Endometrial microvascular endothelial cells (primary cell): ENCODE measurements at regions not wholly inside any gene's neighbourhood (a gene's known extent, or its start where the extent isn't known, plus 50 kb on each side); places are given as distances from the start of the nearest gene placed in this dataset.
"Not testable (repeated sequence)": the region's sequence is repeated elsewhere in the genome, so short reads cannot be mapped to it uniquely, and the experiment has no call there.

Experiments
- in situ Hi-C: cut with HindIII; loops from 2 replicates; pipeline ENCODE4 v1.10.0; 2017; ENCODE audit warnings: low sequenced_read_pairs, low pct_unique_long_range_greater_than_20kb; ENCODE audit errors: inconsistent ontology term

DNA sequence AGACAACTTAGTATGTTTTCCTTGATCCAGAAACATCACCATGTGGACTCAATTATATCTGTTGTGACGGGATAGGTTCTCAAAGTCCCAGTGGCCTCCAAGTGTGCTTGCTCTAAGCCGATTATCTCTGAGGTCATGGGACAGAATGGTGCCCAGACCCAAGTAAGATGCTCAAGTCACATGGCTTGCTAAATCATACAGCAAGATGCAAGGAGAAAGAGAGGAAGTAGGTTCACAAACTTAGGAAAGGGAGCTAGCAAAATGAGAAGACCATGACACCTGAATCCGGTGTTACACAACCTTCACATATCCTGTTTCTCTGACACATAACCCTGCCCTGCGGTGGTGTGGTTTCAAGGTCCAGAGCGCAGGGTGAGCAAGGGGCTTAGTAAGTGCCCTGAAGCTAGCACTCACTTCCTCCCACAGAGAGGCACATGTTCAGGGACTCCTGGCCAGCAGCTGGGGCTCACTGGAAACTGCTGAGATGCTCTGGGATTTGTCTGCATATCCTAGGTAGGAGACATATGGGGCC, 590.9 kb upstream of the ANKRD30A start:
- in situ Hi-C loops = no loop called here

DNA sequence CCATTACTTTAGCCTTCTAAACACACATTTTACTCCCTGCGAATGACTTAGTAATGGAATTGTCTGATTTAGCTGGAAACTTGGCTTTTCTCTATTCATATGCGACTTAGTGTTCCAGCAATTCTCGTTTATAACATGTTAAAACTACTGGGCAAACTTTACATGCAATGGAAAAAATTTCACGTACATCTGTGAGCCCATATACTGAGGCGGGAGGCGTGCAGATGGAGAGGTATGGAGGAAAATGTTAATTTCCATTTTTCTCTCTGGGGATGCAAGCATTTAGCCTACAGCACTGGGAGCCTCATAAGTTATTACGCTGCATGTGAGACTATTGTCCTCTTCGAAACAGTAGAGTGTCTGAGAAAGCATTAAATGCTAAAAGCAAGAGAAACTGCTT, 591.5 kb upstream of the ANKRD30A start:
- in situ Hi-C loops = no loop called here

DNA sequence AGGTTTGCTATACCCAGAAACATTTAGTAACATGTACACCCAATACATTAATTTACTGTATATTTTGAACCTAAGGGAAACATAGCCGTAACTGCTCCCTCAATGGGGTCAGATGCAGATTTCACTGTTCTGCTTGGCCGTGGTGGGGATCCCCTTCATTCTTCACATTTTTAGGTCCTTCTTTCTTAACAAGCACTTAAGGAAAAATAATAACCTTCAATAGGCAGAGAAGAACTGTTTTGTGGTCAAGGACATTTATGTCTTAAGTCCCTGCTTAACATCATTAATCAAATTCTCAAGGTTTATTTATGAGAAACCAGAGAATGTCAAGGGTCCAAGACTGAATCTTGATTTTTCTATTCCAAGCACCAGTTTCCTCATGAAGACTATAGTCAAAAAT, 592.1 kb upstream of the ANKRD30A start:
- in situ Hi-C loops = no loop called here

DNA sequence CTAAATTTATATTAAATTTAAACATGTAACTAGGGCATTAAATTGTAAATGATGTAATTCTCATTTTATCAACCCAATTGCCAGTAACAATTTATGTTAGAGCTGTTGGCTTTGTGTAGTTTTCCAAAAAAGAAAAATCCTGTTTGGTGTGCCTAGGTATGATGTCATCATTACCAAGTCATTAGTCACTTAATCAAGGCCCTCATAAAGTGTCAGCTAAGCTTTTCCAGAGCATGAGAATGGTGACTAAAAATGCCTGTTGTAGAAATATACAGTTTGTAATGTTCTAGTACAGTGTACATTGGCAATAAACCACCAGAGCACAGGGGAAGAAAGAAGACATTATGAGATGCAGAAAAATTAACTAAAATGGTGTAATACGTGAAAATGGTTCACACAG, 593.8 kb upstream of the ANKRD30A start:
- in situ Hi-C loops = no loop called here

DNA sequence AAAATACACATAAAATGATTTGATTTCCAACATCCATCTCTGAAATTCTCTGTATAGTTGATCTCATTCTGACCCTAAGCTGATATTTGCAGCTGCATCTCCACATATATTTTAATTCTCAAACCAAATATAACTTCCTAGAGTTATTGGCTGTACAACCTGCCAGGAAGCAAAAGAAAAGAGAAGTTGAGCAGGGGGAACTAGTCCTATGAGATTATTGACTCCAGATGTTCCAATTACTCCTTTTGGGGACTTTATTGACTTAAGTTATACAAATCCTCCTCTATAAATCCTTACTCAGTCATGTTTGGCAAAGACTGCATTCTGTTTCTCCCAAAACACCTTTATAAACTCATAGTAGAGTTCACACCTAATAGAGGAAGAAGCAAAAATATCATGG, 599.4 kb upstream of the ANKRD30A start:
- in situ Hi-C loops = no loop called here

DNA sequence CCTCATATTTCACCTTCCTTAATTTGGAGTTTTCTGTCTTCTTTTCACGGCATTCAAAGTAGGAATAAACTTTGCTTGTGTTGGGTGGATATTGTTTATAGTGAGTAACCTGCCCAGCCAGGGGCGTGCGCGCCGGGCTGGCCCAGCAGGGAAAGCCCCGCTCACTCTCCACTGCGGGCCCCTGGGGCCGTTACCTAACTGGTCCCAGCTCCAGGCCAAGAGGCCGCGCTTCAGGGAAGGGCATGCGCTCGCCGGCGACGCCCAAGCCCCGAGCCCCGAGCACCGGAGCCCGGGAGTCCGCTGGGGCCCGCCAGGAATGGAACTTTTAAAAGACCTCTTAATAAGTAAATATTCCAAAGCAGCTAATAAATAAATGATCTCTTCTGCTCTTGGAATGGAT, 601.3 kb upstream of the ANKRD30A start:
- in situ Hi-C loops = not testable (repeated sequence)

DNA sequence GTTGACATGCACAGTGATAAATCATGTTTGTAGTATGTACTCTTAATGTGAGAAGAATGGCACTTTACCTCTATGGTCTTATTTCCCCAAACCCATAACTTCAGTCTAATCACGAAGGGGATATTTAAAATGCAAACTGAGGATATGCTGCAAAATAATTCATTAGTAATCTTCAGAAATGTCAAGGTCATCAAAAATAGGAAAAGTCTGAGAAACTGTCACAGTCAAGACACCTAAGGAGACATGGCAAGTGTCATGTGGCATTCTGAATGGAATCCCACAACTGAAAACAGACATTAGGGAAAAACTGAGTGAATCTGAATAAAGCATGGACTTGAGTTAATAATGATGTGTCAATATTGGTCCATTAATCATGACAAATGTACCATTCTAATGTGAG, 605.5 kb upstream of the ANKRD30A start:
- in situ Hi-C loops = no loop called here

DNA sequence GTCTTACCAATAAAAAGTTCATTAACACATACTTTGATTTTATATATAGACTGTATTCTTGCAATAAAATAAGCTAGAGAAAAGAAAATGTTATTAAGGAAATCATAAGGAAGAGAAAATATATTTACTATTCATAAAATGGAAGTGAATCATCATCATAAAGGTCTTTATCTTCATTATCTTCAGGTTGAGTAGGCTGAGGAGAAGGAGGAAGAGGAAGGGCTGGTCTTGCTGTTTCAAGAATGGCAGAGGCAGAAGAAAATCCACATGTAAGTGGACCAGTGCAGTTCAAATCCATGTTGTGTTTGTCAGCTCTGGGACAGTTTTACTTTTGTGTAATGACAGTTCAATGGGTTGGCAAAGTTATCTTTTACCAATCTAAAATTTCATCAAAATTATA, 609.1 kb upstream of the ANKRD30A start:
- in situ Hi-C loops = no loop called here

DNA sequence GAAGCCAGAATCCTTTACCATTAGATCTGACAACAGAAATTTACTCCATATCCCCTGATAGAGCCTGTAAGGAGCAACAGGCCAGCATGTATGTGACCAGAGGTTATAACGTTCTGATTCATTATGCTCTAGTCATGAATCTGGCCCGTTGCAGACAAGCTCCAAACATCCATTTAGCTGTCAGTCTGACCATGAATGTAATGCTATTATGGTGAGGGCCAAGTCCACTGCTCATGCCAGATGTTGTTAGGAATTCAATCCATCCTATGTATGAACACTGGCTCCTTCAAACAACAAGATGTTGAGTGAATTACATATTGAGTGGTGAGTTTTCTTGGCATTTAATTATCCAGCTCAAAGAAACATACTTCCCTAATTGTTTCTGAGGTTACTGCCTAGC, 610.1 kb upstream of the ANKRD30A start:
- in situ Hi-C loops = no loop called here

DNA sequence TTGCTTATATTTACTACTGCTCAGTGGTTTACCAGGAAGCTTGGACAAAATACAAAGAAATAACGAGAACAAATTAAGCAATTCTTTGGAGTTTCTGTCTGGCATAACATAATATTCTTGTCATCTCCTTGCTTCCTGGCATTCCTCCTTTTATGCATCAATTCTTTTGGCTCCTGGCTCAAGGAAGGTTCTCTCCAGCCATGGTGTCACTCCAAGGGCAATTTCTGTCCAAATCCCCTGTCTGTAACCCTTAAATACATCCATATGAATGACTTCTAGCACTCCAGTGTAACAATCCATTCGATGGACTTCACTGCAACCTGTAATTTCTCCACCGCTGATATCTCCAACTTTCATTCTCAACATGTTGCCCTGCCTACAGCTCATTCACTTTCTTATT, 617.7 kb upstream of the ANKRD30A start:
- in situ Hi-C loops = no loop called here

DNA sequence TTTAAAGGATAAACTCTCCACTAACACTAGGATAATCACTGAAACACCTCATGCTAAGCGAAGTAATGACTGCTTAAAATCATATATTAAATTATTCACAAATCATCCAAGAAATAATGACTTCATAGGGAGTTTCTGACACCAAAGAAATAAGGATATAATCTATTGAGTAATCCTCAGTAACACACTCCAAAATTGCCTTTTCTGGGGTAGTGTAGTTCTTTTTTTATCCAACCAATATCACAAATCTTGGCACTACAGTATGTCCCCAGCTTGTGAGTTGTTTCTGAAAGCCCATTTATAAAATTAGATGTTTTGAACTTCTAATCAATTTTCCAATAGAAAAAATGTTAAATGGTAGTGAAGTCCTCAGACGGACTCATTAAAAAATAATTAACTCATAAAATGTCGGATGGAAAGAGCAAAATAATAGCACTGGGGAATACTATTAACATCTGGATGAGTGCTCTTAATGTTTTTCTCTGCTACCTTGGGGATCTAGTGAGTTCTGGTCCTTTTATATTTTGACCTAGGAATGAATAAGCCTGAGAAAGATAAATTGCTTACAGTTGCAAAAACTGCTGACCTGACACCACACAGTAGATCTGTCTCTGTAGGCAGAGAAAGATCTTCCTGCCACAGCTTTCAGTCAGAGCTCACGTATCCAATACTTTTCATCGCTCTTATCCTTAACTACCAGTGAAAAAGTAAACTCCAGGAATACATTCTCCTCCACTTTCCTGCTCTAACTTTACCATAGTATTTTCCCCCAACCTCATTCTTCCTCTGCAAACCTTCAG, 618.5 kb upstream of the ANKRD30A start:
- in situ Hi-C loops = no loop called here

DNA sequence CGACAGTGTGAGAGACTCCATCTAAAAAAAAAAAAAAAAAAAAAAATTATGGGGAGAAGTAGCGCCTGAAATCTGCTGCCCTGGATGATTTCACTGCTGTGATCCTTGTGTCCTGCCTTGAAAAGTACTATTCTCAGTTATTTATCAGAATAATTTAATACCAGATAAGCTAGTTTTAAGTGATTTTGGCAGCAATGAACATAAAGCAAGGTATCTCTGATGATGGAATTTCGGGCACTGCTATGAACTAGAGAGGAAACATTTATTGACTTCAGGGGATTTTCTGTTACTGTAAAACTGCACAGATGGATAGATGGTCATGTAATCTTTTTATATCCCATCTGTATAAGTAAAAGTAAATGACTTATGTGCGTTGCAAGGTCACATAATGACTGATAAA, 619.1 kb upstream of the ANKRD30A start:
- in situ Hi-C loops = no loop called here

DNA sequence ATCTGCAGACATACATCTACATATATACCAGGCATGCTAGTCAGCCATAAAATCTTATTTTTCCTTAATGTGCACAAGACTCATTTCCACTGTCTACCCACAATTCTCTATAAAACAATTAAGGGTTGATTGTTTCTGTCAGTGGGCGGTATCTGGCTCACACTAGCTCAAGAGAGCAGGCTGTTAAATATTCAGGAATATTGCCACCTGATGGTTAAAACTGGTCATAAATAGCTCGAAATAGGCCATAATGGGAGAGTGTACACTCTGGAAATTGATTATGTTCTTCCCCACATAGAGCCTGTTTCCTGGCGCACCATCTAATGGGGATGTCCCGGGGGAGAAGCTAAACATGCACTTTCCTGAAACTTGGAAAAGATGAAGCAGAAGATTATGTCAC, 620.6 kb upstream of the ANKRD30A start:
- in situ Hi-C loops = no loop called here

DNA sequence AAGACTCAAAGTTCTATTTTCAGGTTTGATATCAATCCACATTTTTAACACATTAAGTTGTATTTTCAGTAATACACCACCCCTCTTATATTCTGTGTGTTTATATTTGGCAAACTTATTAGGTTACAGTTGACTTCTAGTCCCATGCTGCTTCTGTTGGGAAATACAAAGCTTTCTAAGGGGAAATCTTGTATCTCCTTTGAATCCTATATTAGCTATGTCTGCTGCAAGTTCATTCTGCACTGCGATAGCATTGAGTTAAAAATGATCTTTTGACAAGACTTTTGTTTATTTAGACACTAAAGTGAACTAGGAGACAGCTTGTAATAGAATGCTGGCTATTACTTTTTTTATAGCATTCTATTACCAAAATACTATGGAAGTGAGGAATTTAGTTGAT, 625.1 kb upstream of the ANKRD30A start:
- in situ Hi-C loops = no loop called here

DNA sequence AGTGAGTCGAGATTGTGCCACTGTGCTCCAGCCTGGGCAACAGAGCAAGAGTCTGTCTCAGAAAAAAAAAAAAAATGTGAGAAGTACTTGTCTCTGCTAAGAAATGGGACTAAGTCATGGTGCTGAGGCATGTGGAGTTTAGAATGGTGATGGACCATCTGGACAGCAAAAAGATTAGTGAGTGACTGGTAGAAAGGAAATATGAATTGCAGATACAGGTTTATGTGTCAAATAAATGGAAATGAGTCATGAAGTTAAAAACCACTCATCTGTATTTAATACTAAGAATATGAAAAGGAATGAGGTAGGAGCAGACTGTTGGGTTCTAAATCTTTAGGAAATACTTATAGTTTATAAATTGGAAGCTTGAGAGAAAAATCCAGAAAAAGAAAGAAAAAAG, 625.7 kb upstream of the ANKRD30A start:
- in situ Hi-C loops = no loop called here

DNA sequence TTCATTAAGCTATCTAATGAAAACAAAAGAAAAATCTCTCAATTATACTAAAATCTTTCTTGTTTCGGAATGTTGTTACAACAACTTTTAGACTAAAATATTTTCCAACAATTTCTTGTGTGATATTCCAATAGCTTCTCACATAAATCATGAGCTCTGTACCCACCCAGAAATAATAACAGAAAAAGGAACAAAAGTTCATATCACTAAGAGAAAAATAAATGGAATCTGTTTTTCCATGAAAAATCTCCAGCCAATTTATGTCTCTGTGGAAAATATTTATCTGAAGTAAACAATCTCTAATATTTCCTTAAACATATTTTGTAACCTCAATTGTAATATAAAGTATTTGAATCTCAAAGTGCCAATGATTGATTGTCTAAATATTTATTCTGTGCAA, 628.6 kb upstream of the ANKRD30A start:
- in situ Hi-C loops = no loop called here

DNA sequence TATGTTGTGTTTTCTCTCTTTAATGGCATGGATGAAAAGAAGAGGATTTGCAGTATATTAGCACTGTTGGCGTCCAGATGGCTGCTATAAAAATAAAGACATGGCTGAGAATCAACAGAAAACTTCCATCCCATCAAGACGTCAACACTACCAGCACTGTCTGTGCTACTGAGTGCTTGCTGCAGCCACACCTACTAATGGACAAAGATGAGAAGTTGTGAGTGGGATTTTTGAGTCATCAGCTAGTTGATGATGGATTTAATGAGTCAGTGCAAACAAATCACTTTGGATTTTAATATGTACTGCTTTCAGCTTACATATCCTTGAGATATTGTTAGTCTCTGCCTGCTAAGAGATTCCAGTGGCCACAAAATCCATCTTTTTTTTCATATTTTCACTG, 631.0 kb upstream of the ANKRD30A start:
- in situ Hi-C loops = no loop called here

DNA sequence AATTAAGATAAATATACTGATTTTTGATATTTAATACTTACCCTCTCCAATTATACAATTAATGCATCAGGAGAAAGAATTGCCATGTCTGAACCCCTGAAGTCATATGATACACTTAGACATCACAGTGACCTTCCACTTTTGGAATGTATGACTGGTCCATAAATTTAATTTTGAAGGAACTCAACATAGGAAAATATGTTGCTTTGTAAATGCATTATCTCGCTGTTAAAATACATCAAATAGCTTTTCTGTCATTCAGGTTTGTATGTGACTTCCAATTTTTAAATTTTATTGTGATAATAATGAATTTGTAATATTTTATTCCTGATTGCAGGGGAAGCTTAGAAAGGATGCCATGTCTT, 631.9 kb upstream of the ANKRD30A start:
- in situ Hi-C loops = no loop called here

DNA sequence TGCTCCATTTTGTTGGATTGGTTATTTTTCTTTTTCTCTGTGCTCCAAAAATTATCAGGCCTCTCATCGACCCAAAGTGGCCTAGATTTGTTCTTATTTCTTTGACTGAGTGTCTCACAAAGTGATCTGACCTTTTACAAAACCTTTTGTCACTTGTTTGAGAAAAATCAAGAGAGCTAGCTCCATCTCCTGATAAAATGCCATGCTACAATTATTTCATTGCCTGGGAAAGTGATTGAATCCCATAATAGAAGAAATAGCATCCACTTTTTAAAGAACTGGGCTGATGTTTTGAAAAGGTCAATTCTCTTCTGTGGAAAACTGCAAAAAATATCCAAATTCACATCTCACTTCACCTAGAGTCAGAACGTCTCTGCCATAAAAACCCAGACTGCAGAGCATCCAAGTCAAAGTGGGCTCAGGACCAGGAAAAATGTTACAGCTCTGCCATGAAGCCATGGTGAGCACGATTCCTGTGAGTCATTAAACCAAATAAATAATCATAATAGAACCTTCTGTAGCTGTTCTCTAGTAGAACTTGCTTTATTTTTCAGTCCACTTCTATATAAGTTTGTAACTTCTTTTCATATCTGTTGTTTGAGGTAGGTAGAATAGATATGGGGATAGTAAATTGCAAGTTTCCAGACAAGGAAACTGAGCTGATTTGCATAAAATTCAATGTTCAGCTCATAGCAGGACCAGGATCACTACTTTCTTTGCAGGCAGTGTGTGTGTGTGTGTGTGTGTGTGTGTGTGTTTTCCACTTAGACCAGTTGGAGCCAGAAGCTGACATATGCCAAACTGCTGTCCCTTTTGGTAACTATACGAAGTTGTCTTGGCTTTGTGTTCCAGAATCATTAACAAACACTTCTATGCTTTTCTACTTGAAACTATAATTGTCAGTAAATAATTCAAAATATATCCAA, 632.5 kb upstream of the ANKRD30A start:
- in situ Hi-C loops = no loop called here

DNA sequence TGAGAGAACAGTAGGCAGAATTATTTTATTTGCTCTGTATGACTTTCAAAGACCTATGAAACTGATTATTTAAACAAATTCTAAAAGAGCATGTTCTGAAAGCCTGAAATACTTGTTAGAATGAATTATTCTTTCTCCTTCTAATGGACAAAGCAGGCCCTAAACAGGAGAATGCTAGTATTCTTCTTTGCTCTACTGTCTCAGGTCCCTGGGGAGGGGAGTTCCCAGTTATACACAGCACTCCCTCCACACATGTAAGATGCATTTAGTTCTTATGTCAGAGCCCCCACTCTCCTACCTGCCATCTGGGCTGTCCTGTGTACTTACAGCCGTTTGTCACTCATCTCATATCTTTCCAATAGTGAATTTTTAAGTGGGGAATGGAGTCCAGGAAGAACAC, 633.5 kb upstream of the ANKRD30A start:
- in situ Hi-C loops = no loop called here
